ENCODE measurements at regions not wholly inside any gene's neighbourhood (a gene's known extent, or its start where the extent isn't known, plus 50 kb on each side); places are given as distances from the start of the nearest gene placed in this dataset.

DNA sequence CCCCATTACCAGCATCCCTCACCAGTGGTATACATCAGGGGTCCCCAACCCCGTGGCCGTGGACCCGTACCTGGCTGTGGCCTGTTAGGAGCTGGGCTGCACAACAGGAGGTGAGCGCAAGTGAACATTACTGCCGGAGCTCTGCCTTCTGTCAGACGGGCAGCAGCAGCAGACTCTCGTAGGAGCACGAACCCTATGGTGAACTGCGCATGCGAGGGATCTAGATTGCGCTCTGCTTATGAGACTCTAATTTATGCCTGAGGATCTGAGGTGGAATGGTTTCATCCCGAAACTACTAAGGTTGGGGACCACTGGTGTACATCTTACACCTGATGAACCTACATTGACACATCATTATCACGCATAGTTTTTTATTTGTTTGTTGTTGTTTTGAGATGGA lies 52.8 kb upstream of the DHX15 start:
- no peak for DNase-seq

DNA sequence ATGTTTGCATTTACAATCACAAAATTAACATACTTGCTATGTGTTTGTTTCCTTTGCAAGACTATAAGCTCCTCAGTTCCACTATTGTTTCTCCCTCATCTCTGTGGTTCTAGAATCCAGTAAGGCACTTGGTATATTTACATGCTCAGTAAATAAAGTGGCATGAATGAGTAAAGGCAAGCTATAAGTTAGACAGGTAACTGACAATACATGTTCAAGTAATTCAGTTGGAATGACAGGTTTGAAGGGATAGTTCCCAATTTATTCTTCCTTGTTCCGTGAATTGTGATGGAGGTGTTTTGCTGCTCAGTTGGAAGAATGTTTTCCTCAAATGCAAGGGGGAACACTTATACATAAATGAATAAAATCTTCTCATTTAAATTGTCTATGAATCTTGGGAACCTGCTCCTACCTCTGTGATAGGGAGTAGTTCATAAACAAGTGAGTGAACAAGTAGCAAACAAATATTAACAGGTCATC lies 54.1 kb upstream of the DHX15 start:
- DNase-seq, result no peak

DNA sequence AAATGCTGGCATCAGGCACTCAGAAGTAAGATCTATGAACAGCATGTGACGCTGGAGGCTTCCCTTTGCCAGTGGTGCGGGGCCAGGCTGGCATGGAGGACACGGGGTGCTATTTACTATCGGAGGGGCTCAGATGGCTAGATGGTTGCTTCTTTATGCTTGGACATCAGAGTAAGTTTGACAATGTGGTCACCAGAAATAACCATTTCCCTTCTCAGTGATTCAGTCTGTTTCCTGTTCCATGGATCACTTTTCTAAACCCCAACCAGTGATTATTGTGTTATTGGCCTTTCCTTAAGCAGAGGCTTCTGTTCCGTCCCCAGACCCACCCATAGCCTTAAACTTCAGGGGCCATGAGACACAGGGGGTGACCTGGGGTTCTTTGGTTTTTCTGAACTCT lies 55.4 kb upstream of the DHX15 start:
- DNase-seq, result no peak

DNA sequence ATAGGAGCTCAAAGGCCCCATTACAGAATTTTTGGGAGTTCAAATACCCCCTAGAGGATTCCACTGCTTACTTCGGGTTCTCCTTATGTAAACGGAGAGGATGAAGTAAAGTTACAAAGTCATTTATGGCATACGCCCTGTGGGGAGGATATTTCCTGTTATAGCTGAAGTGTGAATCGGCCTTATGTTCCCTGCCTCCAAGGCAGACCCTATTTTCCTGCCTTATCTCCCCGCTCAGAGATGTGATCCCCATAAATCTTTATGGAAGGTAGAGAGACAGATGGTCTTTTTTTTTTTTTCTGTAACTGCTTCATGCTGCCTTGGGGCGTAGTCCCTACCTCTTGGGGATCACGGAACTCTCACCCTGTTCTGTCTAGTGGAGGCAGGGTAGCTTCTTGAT lies 56.0 kb upstream of the DHX15 start:
- DNase-seq, result no peak

DNA sequence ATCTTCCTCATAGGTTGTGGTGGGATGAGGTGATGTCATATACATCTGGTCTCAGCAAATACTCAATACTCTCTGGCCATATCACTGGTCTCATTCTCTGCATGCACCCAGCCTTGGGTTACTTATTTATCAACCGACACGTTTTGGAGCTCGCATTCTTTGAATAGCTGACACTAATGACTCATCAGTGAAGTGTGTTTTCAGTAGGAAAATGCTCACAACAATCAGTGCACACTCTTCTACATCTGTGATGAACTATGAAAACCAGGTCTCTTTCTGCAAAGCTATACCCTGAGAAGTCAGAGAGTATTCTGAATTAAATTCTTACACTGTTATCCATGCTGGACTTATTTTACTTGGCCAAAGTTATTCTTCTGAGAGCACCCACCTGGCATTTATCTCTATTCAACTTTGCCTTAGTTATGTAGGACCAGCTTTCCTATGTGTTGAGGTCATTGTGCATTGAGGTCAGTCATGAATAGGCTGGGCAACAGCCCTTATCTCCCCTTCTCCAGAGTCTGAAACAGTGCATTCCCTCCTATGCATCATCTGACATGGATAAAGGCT lies 58.7 kb upstream of the DHX15 start:
- no peak for DNase-seq

DNA sequence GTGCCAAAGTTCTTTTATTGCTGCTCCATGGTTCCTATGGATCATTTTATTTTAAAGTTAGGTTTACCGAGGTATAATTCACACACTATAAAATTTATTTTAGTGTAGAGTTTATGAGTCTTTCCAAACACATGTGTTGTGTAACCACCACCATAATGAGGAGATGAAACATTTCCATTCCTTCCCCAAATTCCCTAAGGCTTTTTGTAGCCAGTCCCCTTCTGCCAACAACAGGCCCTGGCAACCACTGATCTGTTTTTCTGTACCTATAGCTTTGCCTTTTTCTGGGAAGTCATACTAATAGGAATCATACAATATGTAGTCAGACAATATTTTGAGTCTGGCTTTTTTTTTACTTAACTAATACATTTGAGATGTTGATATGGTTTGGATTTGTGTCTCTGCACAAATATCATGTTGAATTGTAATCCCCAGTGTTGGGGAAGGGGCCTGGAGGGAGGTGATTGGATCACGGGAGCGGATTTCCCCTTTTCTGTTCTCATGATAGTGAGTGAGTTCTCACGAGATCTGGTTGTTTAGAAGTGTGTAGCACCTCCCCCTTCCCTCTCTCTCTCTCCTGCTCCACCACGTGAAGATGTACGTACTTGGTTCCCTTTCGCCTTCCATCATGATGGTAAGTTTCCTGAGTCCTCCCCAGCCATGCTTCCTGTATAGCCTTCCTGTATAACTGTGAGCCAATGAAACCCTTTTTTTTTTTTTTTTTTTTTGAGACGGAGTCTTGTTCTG lies 59.6 kb upstream of the DHX15 start:
- DNase-seq, result no peak

DNA sequence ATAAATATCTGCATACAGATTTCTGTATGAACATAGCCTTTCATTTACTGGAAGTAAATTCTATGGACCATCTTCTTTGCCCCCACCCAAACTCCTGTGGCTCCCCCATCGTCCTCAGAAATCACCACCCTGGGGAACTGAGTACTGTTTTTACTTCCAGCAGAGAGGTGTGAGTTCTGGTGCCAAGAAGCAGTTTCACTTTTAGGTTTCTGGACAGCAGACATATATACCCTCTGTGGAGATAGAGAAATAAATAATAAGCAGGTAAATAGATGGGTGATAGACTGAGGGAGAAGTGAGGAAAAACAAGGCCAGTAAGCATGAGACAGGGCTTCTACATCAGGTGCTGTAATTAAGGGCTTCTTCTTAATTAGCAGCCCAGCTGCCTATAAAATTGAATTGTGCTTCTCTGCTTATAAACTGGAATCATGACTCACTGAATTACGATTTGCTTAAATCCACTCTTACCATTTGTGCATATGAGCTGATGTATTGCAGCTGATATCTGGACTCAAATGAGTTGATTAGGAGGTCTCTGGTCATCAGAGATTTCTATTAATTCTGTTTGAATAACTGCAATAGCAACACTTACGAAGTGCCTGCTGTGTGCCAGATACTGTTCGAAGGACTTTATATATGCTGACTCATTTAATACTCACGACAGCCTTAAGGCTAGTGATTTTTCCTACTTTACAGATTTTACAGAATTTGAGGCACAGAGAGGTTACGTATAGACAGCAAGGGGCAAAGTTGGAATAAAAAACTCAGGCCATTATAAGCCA lies 60.8 kb upstream of the DHX15 start:
- DNase-seq, result no peak

DNA sequence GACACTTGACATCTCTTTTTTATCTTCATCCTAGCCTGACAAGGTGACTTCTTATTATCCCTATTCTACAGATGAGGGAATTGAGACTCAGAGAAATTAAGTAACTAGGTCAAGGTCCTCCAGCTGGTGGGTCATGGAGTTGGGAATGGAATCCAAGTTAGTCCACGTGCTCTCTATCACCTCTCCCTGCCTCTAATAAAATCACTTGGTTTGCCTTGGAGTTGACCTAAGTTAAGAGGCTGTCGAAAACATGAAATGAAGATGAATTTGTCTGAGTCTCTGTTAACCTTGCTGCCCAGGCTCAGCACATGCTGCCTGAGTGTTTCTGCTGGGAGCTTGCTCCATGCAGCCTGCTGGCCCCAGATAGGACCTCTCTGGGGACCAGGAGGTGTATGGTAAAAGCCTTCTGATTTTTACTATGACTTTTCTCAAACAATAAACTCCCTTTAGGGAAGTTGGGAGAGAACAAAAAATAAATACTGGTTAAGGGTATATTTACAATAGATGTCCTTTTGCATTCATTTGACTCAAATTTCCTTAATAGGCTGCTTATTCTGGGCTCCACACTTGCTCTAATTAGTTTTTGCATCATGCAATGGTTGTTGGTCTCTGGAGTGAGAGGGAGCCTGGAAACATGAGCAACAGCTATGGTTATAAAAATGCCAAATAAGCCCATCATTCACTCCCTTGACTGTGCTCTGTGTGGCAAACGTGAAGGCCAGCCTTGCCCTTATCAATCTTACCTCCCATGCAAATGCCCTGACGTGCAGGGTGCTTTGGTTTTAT lies 61.6 kb upstream of the DHX15 start:
- DNase-seq, result no peak

DNA sequence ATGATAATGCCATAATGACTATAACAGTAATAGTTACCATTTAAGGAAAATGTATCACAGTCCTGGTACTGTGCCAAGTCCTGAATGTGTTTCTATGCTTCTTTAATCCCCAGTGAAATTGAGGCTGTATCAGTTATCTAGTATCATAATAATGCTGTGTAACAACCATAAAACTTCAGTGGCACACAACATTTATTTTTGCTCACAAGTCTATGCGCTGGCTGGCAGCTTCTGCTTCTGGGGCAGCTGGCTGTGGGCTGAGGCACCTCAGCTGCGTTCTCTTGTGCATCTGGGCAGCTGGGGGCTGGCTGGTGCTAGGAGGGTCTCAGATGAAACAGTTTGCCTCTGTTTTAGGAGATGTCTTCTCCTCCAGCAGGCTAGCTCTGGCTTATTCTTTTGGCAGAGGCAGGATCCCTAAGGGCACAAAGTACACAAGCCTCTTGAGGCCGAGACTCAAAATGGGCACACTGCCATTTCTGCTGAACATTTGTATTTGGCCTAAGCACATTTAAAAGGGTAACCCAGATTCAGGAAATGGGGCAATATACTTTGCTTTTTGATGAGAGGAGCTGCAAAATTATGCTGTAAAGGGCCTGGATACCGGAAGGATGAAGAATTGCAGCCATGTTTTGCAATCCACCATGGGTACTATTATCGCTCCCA lies 62.6 kb upstream of the DHX15 start:
- no peak for DNase-seq

DNA sequence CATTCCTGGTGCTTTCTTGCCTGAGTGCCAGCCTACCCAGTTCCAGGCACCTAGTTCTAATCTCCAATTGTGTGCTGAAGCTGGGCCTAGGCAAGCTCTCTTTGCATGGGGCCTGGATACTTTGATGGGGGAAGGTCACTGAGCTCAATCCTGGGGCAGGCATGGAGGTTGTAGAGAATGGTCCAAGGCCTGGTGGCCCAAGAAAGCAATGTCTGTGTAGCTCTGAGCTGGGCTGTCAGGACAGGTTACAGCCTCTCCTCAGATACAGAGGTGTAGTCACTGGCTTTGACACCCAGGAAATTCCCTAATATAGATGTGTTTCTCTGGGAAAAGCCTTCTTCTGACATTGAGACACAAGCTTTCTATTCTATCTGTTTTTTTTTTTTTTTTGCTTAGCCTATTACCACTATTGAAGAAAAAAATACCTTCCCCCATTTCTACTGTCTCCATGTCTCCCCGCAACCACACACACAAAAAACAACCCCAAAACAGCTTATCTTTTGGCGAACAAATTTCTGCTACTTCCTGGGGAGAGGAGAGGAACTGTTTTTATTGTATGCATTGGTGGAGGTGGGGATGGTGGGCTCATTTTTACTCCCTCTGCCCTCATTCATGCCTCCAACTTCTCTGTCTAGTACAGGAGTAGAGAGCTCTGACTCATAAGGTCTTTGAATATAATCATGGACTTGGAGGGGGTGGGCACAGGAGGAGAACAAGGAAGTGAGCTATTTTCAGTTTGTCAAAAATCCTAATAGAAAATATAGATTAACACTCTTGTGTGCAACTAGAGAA lies 66.7 kb upstream of the DHX15 start:
- no peak for DNase-seq

DNA sequence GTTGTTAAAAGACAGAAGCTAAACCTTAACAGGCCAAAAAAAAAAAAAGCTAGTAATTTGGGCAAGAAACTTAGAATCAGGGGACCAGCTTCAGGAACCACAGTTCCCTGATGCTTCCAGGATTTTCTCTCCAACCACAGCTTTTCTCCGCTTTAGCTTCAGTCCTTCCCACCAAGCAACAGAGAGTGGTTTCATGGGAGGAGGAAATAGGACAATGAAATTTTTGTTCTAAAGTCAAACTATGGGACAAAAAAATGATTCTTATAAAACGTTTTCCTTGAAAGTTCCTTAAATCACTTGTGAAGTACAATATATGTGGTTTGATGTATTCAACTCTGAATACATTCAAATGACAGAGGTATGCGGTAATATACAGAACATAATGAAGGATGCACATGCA lies 71.0 kb upstream of the DHX15 start:
- no peak for DNase-seq

DNA sequence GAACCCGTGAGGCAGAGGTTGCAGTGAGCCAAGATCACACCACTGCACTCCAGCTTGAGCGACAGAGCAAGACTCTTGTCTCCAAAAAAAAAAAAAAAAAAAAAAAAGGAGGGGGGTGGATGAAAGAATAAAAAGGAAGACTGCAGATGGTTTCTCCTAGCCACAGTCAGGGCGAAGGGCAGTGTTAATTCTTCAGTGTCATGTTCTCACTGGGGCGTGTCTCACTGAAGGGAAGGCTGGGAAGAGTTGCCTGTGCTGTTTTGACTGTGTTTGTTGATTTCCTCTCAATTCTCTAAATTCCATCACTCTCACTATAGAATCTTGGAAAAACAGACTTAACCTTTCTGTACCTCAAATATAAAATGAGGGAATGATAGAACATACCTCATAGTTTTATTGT lies 71.6 kb upstream of the DHX15 start:
- DNase-seq, result no peak

DNA sequence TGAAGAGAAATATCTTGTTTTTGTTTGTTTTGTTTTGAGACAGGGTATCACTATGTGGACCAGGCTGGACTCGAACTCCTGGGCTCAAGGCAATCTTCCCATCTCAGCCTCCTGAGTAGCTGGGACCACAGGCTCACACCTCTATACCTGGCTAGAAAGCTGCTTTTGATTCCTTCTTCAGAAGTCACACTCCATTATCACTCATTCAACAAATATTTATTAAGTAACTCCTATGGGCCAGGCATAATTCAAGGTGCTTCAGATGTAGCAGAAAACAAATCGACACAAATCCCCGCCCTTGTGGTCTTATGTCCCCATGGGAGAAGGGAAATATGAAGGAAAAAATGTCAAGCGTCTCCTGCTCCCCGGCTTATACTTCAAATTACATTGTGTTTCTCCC lies 72.6 kb upstream of the DHX15 start:
- no peak for DNase-seq

DNA sequence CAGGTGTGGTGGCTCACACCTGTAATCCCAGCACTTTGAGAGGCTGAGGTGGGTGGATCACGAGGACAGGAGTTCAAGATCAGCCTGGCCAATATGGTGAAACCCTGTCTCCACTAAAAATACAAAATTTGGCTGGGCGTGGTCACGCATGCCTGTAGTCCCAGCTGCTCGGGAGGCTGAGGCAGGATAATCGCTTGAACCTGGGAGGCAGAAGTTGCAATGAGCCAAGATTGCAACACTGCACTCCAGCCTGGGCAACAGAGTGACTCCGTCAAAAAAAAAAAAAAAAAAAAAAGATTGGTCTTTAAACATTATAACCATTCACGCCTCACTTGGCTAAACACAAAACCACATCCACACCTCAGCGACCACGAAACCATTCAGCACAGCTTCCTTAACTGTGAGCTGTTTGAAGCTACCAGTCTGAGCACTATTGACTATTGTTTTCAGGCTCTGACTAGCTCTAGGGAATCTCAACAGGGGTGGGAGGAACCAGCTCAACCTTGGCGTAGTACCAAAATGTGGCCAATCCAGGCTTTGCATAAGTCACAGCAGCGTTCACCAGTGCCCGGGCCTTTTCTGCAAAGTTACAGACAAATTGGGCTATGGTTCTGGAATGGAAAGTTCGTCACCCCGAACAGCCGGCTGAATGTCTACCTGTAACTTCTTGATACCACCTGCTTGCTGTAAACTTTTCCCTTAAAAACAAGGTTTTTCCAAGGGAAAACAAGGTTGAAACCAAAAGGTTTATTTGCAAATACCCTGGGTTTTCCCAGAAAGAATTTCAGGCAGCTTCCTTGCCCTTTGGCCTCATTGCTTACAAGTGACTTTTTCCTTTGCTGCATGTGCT lies 73.6 kb upstream of the DHX15 start:
- DNase-seq, result no peak

DNA sequence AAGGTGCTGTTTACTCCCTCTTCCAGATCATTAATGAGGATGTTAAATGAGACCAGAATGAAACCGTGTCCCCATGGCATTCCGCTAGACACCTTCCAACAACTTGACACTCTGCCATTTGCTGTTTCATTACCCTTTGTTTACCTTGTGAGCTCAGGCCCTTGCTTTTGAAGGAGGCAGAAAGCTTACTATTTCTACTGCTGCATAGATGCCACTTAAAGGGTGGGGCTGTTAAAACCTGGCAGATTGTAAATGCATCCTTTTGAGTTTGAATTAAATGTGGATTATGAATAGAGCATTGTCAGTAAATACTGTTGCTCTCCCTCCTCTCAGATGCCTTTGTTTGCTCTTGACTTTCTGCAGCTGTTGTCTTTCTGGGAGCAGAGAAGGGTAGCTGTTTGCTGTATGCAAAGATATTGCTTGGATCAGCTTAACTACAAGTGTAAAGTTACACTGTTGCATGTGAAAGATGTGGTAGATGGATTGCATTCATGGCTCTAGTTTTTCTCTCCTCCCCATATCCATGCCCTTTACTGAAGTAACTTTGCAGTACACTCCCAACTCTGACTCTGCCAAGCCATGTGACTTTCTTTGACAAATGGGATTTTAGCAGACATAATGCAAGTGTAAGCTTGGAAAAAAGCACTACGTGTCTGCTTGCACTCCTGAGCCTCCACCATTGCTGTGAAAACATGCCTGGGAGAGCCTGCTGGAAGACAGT lies 75.0 kb upstream of the DHX15 start:
- DNase-seq, result no peak

DNA sequence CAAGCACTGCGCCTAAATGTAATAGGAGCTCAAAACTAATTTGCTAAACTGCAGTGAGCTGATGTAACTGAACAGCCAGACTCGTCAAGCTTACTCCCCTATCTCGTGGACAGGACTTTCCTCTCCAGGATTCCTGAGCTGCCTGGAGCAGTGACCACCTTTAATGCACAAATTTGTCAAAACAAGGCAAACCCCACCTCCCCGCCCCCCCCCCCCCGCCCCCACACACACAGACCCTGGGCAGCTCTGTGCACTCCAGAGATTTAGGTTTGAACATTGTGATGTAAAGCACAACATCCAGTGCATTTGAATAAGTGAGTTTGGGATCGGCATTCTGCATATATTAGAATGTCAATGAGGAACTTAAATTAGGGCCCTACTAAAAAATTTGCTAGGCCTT lies 77.7 kb upstream of the DHX15 start:
- no peak for DNase-seq

DNA sequence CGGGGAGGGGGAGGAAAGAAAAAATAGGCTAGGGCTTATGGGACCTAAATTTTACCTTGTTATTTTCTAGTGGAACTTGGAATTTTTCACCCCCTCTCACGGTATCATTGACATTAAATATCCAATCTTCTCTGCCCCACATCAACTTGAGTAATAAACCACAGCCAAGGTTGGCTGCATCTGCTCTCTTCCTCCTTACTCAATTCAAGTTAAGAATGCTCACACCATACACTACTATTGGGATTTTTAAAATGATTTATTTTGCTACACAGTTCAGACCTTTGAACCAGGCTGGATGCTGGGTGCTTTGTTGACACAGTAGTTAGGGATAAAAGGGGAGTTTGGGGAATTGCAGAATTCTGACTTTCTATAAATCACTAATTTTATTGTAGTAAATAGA lies 78.2 kb upstream of the DHX15 start:
- DNase-seq, result no peak

DNA sequence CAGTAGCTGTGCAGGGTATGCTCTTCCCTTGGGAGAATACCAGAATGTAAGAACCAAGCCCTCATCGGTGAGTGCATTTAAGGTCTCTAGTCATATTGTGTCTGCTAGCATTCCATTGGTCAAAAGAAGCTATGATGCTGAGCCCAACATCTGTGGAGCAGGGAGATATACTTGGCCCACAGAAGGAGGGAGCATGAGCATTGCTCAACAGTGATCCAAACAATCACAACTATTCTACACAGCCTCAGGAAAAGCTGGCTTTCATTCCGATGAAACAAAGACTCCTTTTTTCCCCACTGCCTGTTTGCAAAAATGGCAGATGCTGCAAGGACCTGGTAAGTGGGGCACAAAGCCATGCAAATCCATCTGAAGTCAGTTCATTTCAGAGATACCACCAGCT lies 80.6 kb upstream of the DHX15 start:
- no peak for DNase-seq

DNA sequence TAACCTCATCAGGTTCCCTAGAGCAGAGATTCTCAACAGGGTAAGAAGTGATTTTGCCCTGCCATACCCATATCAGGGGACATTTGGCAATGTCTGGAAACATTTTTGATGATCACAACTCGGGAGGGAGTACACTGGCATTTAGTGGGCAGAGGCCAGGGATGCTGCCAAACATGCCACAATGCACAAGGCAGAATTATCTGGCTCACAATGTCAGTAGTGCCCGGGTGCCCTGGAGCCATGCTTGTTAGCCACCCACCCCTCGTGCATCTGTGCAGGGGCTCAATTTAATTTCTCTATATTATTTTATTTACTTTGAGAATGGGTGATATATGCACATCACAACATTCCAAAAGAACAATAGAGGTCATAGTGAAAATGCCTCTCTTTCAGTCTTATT lies 82.0 kb upstream of the DHX15 start:
- no peak for DNase-seq

DNA sequence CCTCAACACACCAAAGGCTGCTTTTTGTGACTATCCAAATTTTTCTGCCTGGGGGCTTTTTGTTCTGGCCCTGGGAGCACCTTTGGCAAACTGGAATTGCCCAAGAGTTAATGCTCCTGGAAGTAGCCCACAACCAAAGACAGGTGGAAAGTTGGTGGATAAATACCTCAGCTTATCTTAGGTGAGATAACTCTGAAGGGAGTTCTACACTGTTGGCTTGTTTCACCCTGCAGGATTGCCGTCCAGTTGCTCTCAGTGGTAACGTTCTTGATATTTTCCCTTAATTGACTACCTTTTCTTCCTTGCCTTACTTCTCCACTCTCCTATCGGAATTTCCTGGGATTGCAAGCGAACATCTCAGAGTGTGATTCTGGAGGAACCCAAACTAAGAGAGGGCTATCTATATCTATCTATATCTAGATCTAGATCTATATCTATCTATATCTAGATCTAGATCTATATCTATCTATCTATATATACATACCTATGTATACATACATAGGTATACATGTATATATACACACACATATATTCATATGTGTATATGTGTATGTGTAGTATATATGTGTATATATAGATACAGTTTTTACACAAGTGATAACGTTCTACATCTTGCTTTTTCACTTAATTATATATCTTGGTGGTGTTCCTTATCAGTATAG lies 82.6 kb upstream of the DHX15 start:
- no peak for DNase-seq
